ENCODE measurements at regions not wholly inside any gene's neighbourhood (a gene's known extent, or its start where the extent isn't known, plus 50 kb on each side); places are given as distances from the start of the nearest gene placed in this dataset.

DNA sequence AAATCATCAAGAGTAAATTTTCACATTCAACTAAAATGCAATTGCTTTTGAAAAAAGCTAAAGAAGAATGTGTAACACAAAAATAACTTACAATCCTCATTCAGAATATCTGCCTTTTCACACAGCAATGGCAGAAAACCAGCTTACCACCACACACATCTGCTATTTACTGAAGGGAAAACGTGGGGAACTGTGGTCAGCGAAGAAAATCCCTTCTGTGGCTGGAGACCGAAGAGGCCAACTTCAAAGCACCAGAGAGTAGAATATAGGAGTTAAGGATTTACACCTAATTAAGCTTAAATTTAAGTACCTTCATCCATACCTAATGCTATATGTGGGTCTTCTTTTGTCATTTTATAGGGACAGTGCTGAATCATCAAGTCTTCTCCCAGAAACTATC, 339.6 kb downstream of the DEPDC1B start:
- Histone ChIP-seq H3K4me3 (replicated peaks in 1 of 3; ENCODE audit: insufficient read depth in 1 of 3, low read depth in 1 of 3, low read length in 3 of 3) (no peak overlapping the region), H3K4me1 (ENCODE audit: control insufficient read depth, extremely low read depth, insufficient read depth, low read length) (no peaks in the 10 kb centered on the region), H4K20me1 (replicated peaks; ENCODE audit: control insufficient read depth, extremely low read depth, insufficient read depth, low read length) (no peaks in the 10 kb centered on the region), H3K27me3 (ENCODE audit: control insufficient read depth in 2 of 2, insufficient read depth in 2 of 2, low read length in 2 of 2) (no peaks in the 10 kb centered on the region), H3K79me2 (ENCODE audit: control insufficient read depth, insufficient read depth, low read length) (no peaks in the 10 kb centered on the region), H3K4me2 (ENCODE audit: insufficient read depth, low read length) (no peak overlapping the region), H3K9ac (replicated peaks; ENCODE audit: extremely low read depth, insufficient read depth, low read length) (no peak overlapping the region), H3K9me1 (replicated peaks; ENCODE audit: control insufficient read depth, extremely low read depth, insufficient read depth, low read length) (no peaks in the 10 kb centered on the region), H3K27ac (ENCODE audit: insufficient read depth, low read depth, low read length) (no peak overlapping the region), H3K9me3 (replicated peaks; ENCODE audit: control insufficient read depth, insufficient read depth, low read length) (no peaks in the 10 kb centered on the region), H2AFZ (ENCODE audit: low read depth, low read length) (no peak overlapping the region), H3K36me3 (ENCODE audit: control insufficient read depth in 2 of 2, extremely low read depth in 1 of 2, insufficient read depth in 2 of 2, low read length in 2 of 2) (no peaks in the 10 kb centered on the region)
- POLR2A ChIA-PET: no interaction called here
- no peak for FAIRE-seq
- no peak for DNase-seq (ENCODE audit: low read depth, low spot score)
- BruUV-seq (replicated peaks): no TSS peak
- intact Hi-C loops (cut with micrococcal nuclease) (no loop called here), dilution Hi-C loops (cut with MboI; ENCODE audit: extremely low pct_ligation_motif_present, low sequenced_read_pairs) (no loop called here)
- TF ChIP-seq JUN (IDR thresholded peaks at IDR 0.05; ENCODE audit: borderline replicate concordance, insufficient read depth, insufficient read length, low read depth) (no peak), GATA2 (IDR thresholded peaks at IDR 0.05; ENCODE audit: insufficient read depth, insufficient read length, low read depth, low read length) (no peak), EZH2 (IDR thresholded peaks at IDR 0.05; ENCODE audit: borderline replicate concordance, low read depth, low read length, severe bottlenecking) (no peak), MYC (IDR thresholded peaks at IDR 0.05; ENCODE audit: low read depth, low read length) (no peak), FOS (IDR thresholded peaks at IDR 0.05; ENCODE audit: borderline replicate concordance, insufficient read depth, low read length) (no peak), CTCF (IDR thresholded peaks at IDR 0.05; ENCODE audit: extremely low read depth in 1 of 2, insufficient read depth in 1 of 2, low read depth in 1 of 2, low read length in 2 of 2) (no peak), POLR2A (IDR thresholded peaks at IDR 0.05; ENCODE audit: low read depth, low read length) (no peak), POLR2AphosphoS5 (IDR thresholded peaks at IDR 0.05; ENCODE audit: insufficient read depth, low read depth, low read length) (no peak)
- TF ChIP-seq, protein P1, sequence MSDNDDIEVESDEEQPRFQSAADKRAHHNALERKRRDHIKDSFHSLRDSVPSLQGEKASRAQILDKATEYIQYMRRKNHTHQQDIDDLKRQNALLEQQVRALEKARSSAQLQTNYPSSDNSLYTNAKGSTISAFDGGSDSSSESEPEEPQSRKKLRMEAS (IDR thresholded peaks at IDR 0.05; ENCODE audit: insufficient read depth, insufficient read length): no peak
- CTCF ChIA-PET: no interaction called here

Measured in endothelial cell of umbilical vein (primary cell).